GM12873 (cell line): ENCODE measurements at regions not wholly inside any gene's neighbourhood (a gene's known extent, or its start where the extent isn't known, plus 50 kb on each side); places are given as distances from the start of the nearest gene placed in this dataset.

Source experiments
- CTCF ChIP-seq: IDR thresholded peaks from 2 replicates; pipeline ENCODE4 v1.5.1; 2012; ENCODE audit warnings: low read depth, mild to moderate bottlenecking, moderate library complexity, low read length, control low read depth; ENCODE audit not compliant: insufficient read depth; ENCODE audit errors: missing control alignments

GRCh38 chr7:35331730-35332678 lies 78.1 kb upstream of the TBX20 start:
- no peak for TF ChIP-seq CTCF

GRCh38 chr7:35329026-35329425 lies 75.1 kb upstream of the TBX20 start:
- TF ChIP-seq CTCF: no peak

GRCh38 chr7:35319606-35320005 lies 65.7 kb upstream of the TBX20 start:
- TF ChIP-seq CTCF: no peak

- TF ChIP-seq CTCF: no peak
These were observed 62.6 kb upstream of the TBX20 start for GRCh38 chr7:35316549-35316948.

- no peak for TF ChIP-seq CTCF
These were observed 61.6 kb upstream of the TBX20 start for GRCh38 chr7:35315517-35315916.

- no peak for TF ChIP-seq CTCF
These were observed 60.5 kb upstream of the TBX20 start for GRCh38 chr7:35314354-35314753.

GRCh38 chr7:35313575-35313974 lies 59.7 kb upstream of the TBX20 start:
- no peak for TF ChIP-seq CTCF
